ENCODE measurements at regions not wholly inside any gene's neighbourhood (a gene's known extent, or its start where the extent isn't known, plus 50 kb on each side); places are given as distances from the start of the nearest gene placed in this dataset.

DNA sequence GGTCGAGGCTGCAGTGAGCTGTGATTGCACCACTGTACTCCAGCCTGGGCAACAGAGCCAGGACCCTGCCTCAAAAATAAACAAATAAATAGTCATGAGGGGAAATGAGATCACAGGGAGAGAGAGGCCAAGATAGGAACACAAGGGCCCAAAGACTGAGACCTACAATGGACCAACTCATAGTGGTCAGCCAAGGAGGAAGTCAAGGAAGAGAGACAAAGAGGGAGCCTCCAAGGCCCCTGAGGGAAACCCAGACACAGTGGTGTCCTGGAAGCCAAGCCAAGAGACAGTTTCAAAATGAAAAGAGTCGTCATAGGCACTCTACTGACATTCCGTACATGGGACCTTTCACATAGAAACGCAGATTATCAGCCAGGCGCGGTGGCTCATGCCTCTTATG is 153.3 kb downstream of the BCOR start:
- Histone ChIP-seq H3K4me3 (no peak overlapping the region), H3K4me1 (no peaks in the 10 kb centered on the region), H3K27ac (no peak overlapping the region), H3K36me3 (no peaks in the 10 kb centered on the region), H3K27me3 (no peaks in the 10 kb centered on the region), H3K9me3 (peaks cover 0 to 2% (median 0%) of the 10 kb centered on the region in 11 donors)
- WGBS, 2 donors = 86 to 90% methylated on average over 6 of the region's 6 CpGs
- ATAC-seq (no peak), DNase-seq (no peak)
- TF ChIP-seq, protein P1, sequence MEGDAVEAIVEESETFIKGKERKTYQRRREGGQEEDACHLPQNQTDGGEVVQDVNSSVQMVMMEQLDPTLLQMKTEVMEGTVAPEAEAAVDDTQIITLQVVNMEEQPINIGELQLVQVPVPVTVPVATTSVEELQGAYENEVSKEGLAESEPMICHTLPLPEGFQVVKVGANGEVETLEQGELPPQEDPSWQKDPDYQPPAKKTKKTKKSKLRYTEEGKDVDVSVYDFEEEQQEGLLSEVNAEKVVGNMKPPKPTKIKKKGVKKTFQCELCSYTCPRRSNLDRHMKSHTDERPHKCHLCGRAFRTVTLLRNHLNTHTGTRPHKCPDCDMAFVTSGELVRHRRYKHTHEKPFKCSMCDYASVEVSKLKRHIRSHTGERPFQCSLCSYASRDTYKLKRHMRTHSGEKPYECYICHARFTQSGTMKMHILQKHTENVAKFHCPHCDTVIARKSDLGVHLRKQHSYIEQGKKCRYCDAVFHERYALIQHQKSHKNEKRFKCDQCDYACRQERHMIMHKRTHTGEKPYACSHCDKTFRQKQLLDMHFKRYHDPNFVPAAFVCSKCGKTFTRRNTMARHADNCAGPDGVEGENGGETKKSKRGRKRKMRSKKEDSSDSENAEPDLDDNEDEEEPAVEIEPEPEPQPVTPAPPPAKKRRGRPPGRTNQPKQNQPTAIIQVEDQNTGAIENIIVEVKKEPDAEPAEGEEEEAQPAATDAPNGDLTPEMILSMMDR (IDR thresholded peaks at IDR 0.05) = no peak
- intact Hi-C loops (cut with DNase I) = no loop called here

- ATAC-seq = no peak
- H3K36me3 ChIP-seq = no peaks in the 10 kb centered on the region
- H3K27me3 ChIP-seq = no peaks in the 10 kb centered on the region
- H3K27ac ChIP-seq = no peak overlapping the region
- TF ChIP-seq, protein P1 (IDR thresholded peaks at IDR 0.05) = no peak
- peaks cover 0 to 2% (median 0%) of the 10 kb centered on the region in 11 donors for H3K9me3 ChIP-seq
- H3K4me1 ChIP-seq = no peaks in the 10 kb centered on the region
- no peak for DNase-seq
- H3K4me3 ChIP-seq = no peak overlapping the region
- intact Hi-C loops (cut with DNase I) = no loop called here
These were observed 152.0 kb downstream of the BCOR start for GRCh38 chrX:39945709-39946108.

DNA sequence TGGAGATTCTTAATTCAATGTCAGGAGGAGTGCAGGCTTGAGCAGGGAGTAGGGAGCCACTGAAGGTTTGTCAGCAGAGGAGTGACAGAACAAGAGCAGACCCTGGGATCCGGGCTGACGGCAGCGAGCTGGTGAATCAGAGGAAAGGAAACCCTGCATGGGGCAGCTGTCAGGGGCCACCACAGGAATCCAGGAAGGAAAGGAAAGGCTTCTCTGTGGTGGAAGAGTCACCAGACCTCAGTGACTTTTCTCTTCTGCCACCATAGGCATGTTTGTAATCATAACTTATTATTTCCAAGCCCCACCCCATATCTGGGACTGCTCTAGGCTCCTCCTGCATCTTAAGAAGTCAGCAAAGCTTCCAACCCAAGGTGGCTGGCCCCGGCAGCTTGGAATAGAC is 150.9 kb downstream of the BCOR start:
- WGBS, 2 donors = 89 to 90% methylated on average over 4 of the region's 4 CpGs
- DNase-seq = no peak
- no peaks in the 10 kb centered on the region for H3K27me3 ChIP-seq
- TF ChIP-seq, protein P1 (IDR thresholded peaks at IDR 0.05) = no peak
- no peak overlapping the region for H3K27ac ChIP-seq
- no peaks in the 10 kb centered on the region for H3K36me3 ChIP-seq
- no peak overlapping the region for H3K4me3 ChIP-seq
- H3K4me1 ChIP-seq = no peaks in the 10 kb centered on the region
- peaks cover 0 to 2% (median 0%) of the 10 kb centered on the region in 11 donors for H3K9me3 ChIP-seq
- intact Hi-C loops (cut with DNase I) = no loop called here
- no peak for ATAC-seq

DNA sequence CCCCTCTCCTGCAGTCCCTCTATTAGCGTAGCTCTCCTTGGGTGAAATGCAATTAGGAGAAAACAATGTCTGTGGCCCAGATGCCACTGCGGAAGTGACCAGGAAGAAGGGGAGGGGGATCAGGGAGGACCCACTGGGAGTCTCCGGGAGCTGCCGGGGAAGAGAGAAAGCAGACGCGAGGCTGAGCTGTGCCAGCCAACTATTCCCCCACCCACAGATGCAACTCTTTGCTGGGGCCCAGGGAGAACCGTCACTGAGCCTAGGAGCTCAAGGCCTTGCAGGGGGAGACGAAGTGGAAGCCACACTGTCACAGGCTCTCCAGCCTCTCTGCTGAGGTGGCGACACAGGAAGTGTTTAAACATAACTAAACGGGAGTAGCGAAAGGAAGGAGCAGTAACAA is 149.2 kb downstream of the BCOR start:
- no peaks in the 10 kb centered on the region for H3K36me3 ChIP-seq
- TF ChIP-seq, protein P1 (IDR thresholded peaks at IDR 0.05) = no peak
- 51% methylated on average over 9 to 11 of the region's 11 CpGs for WGBS, 2 donors
- ATAC-seq (no peak), DNase-seq (no peak)
- H3K9me3 ChIP-seq = no peaks in the 10 kb centered on the region
- H3K4me3 ChIP-seq = no peak overlapping the region
- intact Hi-C loops (cut with DNase I) = no loop called here
- peaks cover 0 to 3% (median 0%) of the 10 kb centered on the region in 9 donors for H3K4me1 ChIP-seq
- H3K27me3 ChIP-seq = no peaks in the 10 kb centered on the region
- no peak overlapping the region for H3K27ac ChIP-seq

Data from heart right ventricle (tissue), 16 donors.